Glutamatergic neuron (in vitro differentiated cells): ENCODE measurements at regions not wholly inside any gene's neighbourhood (a gene's known extent, or its start where the extent isn't known, plus 50 kb on each side); places are given as distances from the start of the nearest gene placed in this dataset.

Source experiments
- DNase-seq: peaks from one replicate; pipeline ENCODE4 v3.0.0; 2022
- H3K27ac Mint-ChIP-seq: one replicate; pipeline ENCODE4 v1.8.0; 2020; ENCODE audit warnings: mild to moderate bottlenecking, mixed read lengths, inconsistent platforms; ENCODE audit not compliant: unreplicated experiment
- H3K27me3 Mint-ChIP-seq: one replicate; pipeline ENCODE4 v1.8.0; 2020; ENCODE audit warnings: mild to moderate bottlenecking, moderate library complexity, mixed read lengths, inconsistent platforms; ENCODE audit not compliant: unreplicated experiment
- H3K36me3 Mint-ChIP-seq: one replicate; pipeline ENCODE4 v1.8.0; 2020; ENCODE audit warnings: mild to moderate bottlenecking, mixed read lengths, inconsistent platforms; ENCODE audit not compliant: unreplicated experiment
- H3K4me1 Mint-ChIP-seq: one replicate; pipeline ENCODE4 v1.8.0; 2020; ENCODE audit warnings: mild to moderate bottlenecking, low read depth, mixed read lengths, inconsistent platforms; ENCODE audit not compliant: unreplicated experiment
- H3K4me3 Mint-ChIP-seq: one replicate; pipeline ENCODE4 v1.8.0; 2020; ENCODE audit warnings: mild to moderate bottlenecking, mixed read lengths, inconsistent platforms; ENCODE audit not compliant: unreplicated experiment
- H3K9me3 Mint-ChIP-seq: one replicate; pipeline ENCODE4 v1.8.0; 2020; ENCODE audit warnings: mild to moderate bottlenecking, moderate library complexity, mixed read lengths, inconsistent platforms; ENCODE audit not compliant: unreplicated experiment
- CTCF ChIP-seq: fragments of 200-600 bp; sonication (generic); IDR thresholded peaks from one replicate; pipeline ENCODE4 v1.5.0; 2021; ENCODE audit not compliant: partially characterized antibody, unreplicated experiment

DNA sequence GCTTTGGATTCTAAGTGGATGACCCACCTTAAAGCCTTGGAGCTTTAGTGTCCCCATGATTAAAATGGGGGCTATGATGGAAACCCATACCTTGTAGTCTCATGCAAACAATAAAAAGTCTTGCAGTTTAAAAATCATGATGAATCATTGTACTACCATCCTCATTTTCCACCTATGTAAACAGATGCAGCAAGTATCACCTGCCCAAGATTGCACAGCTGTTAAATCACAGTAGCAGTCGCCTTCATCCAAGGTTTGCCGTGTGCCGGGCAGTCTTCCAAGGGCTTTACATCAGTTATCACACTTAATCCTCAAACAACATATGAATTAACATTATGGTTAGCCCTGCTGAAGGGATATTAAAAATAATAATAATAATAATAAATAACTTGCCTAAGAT, 210.3 kb downstream of the FOXA2 start:
- no peaks in the 10 kb centered on the region for H3K36me3 Mint-ChIP-seq

DNA sequence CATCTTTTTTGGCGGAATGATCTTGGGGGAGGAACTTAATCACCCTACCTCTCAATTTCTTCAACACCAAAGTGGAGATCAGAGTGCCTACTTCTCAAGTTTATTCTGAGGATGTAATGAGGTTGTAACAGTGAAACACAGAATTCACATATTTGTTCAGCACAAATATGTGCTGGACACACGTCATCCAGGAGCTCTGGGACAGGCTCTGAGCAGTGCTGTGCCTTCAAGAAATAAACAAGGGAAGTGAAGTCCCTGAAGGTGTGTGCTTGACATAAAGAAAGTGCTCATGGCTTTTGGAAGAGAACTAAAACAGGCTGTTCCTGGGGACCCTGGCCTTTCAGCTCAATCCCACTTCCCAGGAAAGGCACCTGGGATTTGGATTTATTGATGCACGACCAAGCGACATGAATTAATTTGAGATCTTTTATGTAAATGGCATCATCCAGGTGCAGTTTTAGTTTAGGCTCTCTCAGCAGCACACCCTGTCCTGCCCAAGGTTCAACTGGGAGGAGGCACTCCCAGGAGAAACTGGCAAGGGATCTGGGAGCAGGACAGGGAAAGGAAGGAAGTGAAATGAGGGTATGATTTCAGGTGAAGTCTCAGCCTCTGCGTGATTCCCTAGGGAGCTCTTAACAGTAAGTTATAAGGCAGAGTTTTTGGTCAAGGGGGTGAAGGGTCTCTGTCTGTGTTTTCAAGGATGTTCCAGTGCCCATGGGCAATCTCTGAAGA, 211.0 kb downstream of the FOXA2 start:
- TF ChIP-seq CTCF: no peak
- H3K4me3 Mint-ChIP-seq: no peak overlapping the region
- H3K4me1 Mint-ChIP-seq: no peaks in the 10 kb centered on the region
- H3K27ac Mint-ChIP-seq: no peak overlapping the region
- no peaks in the 10 kb centered on the region for H3K36me3 Mint-ChIP-seq
- DNase-seq: no peak
- H3K27me3 Mint-ChIP-seq: no peaks in the 10 kb centered on the region
- H3K9me3 Mint-ChIP-seq: no peaks in the 10 kb centered on the region

More for the DNA sequence above, 210.3 kb downstream of the FOXA2 start:
- no peak for DNase-seq
- Mint-ChIP-seq H3K4me3 (no peak overlapping the region), H3K4me1 (no peaks in the 10 kb centered on the region), H3K27me3 (no peaks in the 10 kb centered on the region), H3K9me3 (no peaks in the 10 kb centered on the region), H3K27ac (no peak overlapping the region)
- no peak for TF ChIP-seq CTCF

DNA sequence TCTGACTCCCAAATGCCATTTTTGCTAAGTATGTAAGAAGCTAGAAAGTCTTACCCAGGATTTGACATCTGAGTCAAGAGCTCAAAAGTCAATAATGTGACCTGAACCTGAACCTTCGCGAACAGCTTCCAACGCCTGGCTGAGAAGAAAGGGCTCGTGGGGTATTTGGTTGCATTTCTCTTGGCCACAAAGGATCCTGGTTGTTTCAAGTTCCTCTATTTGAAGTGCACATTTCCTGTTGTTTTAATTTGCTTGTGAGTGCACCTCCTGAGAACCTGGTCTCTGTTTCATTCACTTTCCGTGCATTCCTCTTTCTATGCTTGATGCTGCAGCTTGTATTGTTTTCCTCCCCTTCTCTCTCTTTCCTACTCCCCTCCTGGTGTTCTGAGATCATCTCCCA, 212.5 kb downstream of the FOXA2 start:
- Mint-ChIP-seq H3K4me3 (no peak overlapping the region), H3K36me3 (no peaks in the 10 kb centered on the region), H3K9me3 (no peaks in the 10 kb centered on the region), H3K27ac (no peak overlapping the region), H3K4me1 (no peaks in the 10 kb centered on the region), H3K27me3 (no peaks in the 10 kb centered on the region)
- DNase-seq: no peak
- TF ChIP-seq CTCF: no peak

DNA sequence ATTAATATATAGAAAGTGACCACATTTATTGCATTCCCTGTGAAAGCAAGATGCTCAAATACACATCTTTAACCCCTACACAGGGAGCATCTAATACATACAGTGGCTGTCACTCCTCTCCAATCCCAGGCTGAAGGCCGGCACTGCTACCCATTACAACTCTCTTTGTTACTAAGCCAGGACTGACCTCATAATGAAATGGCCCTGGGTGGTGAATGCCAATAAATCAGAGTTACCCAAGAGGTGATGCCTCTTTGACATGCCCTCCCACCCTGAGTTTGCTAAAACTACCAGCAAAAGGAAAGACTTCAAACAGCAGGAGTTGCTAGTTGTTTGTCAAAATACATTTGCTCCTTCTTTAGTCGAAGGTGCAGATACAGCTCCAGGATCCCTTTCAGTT, 214.2 kb downstream of the FOXA2 start:
- no peaks in the 10 kb centered on the region for H3K9me3 Mint-ChIP-seq
- DNase-seq: no peak
- no peaks in the 10 kb centered on the region for H3K27me3 Mint-ChIP-seq
- H3K4me1 Mint-ChIP-seq: no peaks in the 10 kb centered on the region
- H3K27ac Mint-ChIP-seq: no peak overlapping the region
- no peak for TF ChIP-seq CTCF
- no peak overlapping the region for H3K4me3 Mint-ChIP-seq
- H3K36me3 Mint-ChIP-seq: no peaks in the 10 kb centered on the region

DNA sequence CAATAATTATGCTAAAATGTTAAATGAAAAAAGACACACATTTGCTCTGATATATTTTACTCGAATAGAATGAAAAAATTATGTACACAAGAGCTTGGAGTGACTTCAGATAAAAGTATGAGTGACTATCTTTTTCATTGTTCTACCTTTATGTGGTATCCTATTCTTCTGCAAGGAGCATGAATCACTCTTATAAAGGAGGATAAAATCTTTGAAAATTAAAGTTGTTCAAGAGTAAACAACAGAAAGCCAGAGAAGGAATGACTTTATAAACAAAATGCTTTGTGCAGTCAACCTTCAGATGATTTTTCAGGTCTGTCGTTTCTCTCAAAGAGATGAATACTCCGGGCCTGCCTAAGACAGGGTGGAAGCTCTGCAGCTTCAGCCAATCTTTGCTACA, 215.3 kb downstream of the FOXA2 start:
- Mint-ChIP-seq H3K9me3 (no peaks in the 10 kb centered on the region), H3K27me3 (no peaks in the 10 kb centered on the region), H3K27ac (no peak overlapping the region), H3K36me3 (no peaks in the 10 kb centered on the region), H3K4me1 (no peaks in the 10 kb centered on the region), H3K4me3 (no peak overlapping the region)
- no peak for DNase-seq
- TF ChIP-seq CTCF: no peak
